ENCODE measurements at regions not wholly inside any gene's neighbourhood (a gene's known extent, or its start where the extent isn't known, plus 50 kb on each side); places are given as distances from the start of the nearest gene placed in this dataset.

DNA sequence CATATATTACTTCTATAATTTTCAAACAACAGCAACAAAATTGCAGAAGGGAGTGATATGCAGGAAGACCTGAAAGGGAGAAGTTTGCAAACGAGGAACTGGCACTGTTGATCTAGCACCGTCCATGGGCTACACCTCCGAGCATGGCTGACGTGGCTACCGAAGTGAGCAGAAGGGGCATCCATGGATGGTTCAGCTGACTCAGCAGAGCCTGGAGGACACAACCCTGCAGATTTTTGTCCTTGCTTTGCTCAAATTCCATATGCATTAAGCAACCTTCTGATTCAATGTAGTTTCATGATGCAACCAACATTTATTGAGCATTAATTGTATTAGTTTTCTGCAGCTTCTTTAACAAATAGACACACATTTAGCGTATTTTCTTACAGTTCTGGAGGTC is 191.2 kb downstream of the C1orf94 start:
- Histone ChIP-seq H2BK15ac (ENCODE audit: low read depth, low read length) (no peak overlapping the region), H3K4me1 (ENCODE audit: insufficient read depth, low read length) (no peaks in the 10 kb centered on the region), H3K79me2 (ENCODE audit: insufficient read depth, low read length) (no peaks in the 10 kb centered on the region), H4K5ac (ENCODE audit: insufficient read length, low read depth, low read length) (no peak overlapping the region), H4K20me1 (ENCODE audit: control insufficient read depth, insufficient read depth, insufficient read length) (no peaks in the 10 kb centered on the region), H3K18ac (ENCODE audit: insufficient read length, low read depth, low read length) (no peak overlapping the region), H3K56ac (ENCODE audit: insufficient read length, low read depth, low read length) (no peak overlapping the region), H3K4ac (ENCODE audit: low read depth, low read length) (no peak overlapping the region), H3K23ac (ENCODE audit: insufficient read length, low read depth, low read length) (no peak overlapping the region), H3K27ac (ENCODE audit: insufficient read length, low read depth, low read length) (no peak overlapping the region), H4K8ac (replicated peaks; ENCODE audit: insufficient read length, low read depth, low read length) (no peak overlapping the region), H3K14ac (ENCODE audit: insufficient read depth, low read length) (no peak overlapping the region), H3K4me2 (ENCODE audit: insufficient read depth, insufficient read length, low read length) (no peak overlapping the region), H2BK12ac (ENCODE audit: insufficient read length, low read depth, low read length) (no peak overlapping the region), H3K23me2 (ENCODE audit: insufficient read length, low read depth, low read length, poor library complexity, severe bottlenecking) (no peaks in the 10 kb centered on the region), H3K9ac (ENCODE audit: extremely low read depth, insufficient read length, low read length) (no peak overlapping the region), H2BK120ac (ENCODE audit: low read depth, low read length, poor library complexity, severe bottlenecking) (no peak overlapping the region), H4K91ac (ENCODE audit: insufficient read length, low read depth, low read length) (no peak overlapping the region), H3K9me3 (ENCODE audit: control insufficient read depth, low read depth, low read length) (no peaks in the 10 kb centered on the region), H2BK20ac (ENCODE audit: low read depth, low read length, poor library complexity, severe bottlenecking) (no peak overlapping the region), H3K79me1 (ENCODE audit: insufficient read depth, low read depth, low read length, poor library complexity, severe bottlenecking) (no peaks in the 10 kb centered on the region), H2BK5ac (ENCODE audit: insufficient read length, low read length) (no peak overlapping the region), H3K27me3 (ENCODE audit: insufficient read depth, low read length) (no peaks in the 10 kb centered on the region), H2AK5ac (ENCODE audit: insufficient read length, low read length) (no peak overlapping the region), H3T11ph (ENCODE audit: low read length) (no peak overlapping the region), H2AFZ (ENCODE audit: low read length) (no peak overlapping the region)
- TF ChIP-seq, protein P1, sequence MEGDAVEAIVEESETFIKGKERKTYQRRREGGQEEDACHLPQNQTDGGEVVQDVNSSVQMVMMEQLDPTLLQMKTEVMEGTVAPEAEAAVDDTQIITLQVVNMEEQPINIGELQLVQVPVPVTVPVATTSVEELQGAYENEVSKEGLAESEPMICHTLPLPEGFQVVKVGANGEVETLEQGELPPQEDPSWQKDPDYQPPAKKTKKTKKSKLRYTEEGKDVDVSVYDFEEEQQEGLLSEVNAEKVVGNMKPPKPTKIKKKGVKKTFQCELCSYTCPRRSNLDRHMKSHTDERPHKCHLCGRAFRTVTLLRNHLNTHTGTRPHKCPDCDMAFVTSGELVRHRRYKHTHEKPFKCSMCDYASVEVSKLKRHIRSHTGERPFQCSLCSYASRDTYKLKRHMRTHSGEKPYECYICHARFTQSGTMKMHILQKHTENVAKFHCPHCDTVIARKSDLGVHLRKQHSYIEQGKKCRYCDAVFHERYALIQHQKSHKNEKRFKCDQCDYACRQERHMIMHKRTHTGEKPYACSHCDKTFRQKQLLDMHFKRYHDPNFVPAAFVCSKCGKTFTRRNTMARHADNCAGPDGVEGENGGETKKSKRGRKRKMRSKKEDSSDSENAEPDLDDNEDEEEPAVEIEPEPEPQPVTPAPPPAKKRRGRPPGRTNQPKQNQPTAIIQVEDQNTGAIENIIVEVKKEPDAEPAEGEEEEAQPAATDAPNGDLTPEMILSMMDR (conservative IDR thresholded peaks at IDR 0.05), result no peak
- Mint-ChIP-seq H3K4me1 (no peaks in the 10 kb centered on the region), H3K27me3 (ENCODE audit: low read depth) (peaks cover 22% of the 10 kb centered on the region), H3K9me3 (peaks cover 0 to 3% of the 10 kb centered on the region in 2 experiments; a peak in 1 of 5 replicates), H3K4me3 (no peak overlapping the region), H3K36me3 (ENCODE audit: insufficient read depth in 1 of 3, low read depth in 3 of 3) (no peaks in the 10 kb centered on the region; a peak in 1 of 7 replicates), H3K27ac (no peak overlapping the region)
- no peak for DNase-seq
- no CpG with 5 or more reads among the region's 6 CpGs for WGBS (ENCODE audit: extremely low coverage, insufficient read length, low lambda C conversion rate)

All from H9 (cell line).